ENCODE measurements at regions not wholly inside any gene's neighbourhood (a gene's known extent, or its start where the extent isn't known, plus 50 kb on each side); places are given as distances from the start of the nearest gene placed in this dataset.
A peak's percentile ranks its signal among the peaks of the same experiment; 100 is the strongest.
"Not testable (repeated sequence)": the region's sequence is repeated elsewhere in the genome, so short reads cannot be mapped to it uniquely, and the experiment has no call there.

DNA sequence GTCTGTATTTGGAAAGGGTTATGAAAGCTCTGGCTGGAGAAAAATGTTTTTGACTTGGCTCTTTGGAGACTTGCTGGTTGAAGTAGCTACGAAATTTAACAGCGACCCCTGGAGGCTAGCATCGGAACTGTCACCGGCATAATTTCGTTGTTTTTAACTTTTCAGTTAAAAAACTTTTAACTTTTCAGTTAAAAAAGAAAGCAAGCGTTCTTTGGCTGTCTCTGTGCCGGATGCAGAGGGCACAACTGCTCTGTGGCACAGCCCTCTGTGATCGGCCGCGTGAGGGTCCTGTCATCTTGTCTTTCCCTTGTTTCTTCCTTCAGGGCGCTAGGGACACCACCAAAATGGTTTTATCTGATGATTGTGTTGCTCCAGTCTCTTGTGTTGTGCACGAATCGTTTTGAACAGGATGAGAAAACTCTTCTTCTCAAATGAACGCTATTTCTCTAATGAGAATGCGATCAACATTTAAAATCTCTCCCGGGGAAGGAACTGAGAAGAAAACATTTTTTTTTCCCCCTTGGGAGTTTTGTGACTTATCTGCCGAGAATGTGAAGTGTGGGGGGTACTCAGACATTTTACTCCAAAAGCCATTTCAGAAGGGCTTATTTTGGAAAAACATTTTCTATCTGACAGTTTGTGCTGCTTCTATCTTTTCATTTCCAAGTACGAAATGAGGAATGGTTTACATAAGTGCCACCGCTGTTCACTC is 57.1 kb downstream of the ADCYAP1 start:
- H3K4me3 Mint-ChIP-seq, result no peak overlapping the region
- ChIA-PET CTCF (interaction anchor here (0.7 to 1.6 kb wide), 11 partner anchors 9 to 291 kb away, joined by 3 to 16 read pairs (median 3); no protein-coding TSS in a partner anchor), POLR2A (no interaction called here)
- no peak overlapping the region for H3K27ac Mint-ChIP-seq
- no peaks in the 10 kb centered on the region for H3K9me3 Mint-ChIP-seq
- DNase-seq, result peak; percentile 45
- peaks cover 19% of the 10 kb centered on the region for H3K27me3 Mint-ChIP-seq
- H3K4me1 Mint-ChIP-seq, result no peaks in the 10 kb centered on the region
- no peaks in the 10 kb centered on the region for H3K36me3 Mint-ChIP-seq (ENCODE audit: low read depth)

DNA sequence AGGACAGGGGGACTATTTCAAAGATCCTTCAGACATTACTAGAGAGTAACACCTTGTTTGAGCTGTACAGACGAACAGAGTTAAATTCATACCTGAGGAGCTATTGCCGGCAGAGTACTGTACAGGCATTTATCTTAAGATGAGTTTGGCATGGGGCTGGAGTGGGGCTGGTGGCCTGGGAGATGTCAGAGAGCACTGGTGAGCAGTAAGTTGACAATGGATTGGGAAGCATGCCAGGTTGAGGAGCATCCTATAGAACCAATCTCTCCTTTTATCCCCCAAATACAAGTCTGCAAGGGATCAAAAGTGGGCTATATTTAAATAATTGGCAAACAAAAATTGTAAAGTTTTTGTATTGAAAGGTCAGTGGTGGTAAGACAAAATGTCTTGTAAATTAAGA is 58.6 kb downstream of the ADCYAP1 start:
- H3K36me3 Mint-ChIP-seq (ENCODE audit: low read depth), result no peaks in the 10 kb centered on the region
- ChIA-PET POLR2A (no interaction called here), CTCF (interaction anchor here (1.2 to 1.5 kb wide), 2 partner anchors 16 to 38 kb away, joined by 3 read pairs; no protein-coding TSS in a partner anchor)
- H3K27ac Mint-ChIP-seq, result no peak overlapping the region
- H3K27me3 Mint-ChIP-seq, result peaks cover 19% of the 10 kb centered on the region
- no peaks in the 10 kb centered on the region for H3K4me1 Mint-ChIP-seq
- no peaks in the 10 kb centered on the region for H3K9me3 Mint-ChIP-seq
- DNase-seq, result no peak
- H3K4me3 Mint-ChIP-seq, result no peak overlapping the region

DNA sequence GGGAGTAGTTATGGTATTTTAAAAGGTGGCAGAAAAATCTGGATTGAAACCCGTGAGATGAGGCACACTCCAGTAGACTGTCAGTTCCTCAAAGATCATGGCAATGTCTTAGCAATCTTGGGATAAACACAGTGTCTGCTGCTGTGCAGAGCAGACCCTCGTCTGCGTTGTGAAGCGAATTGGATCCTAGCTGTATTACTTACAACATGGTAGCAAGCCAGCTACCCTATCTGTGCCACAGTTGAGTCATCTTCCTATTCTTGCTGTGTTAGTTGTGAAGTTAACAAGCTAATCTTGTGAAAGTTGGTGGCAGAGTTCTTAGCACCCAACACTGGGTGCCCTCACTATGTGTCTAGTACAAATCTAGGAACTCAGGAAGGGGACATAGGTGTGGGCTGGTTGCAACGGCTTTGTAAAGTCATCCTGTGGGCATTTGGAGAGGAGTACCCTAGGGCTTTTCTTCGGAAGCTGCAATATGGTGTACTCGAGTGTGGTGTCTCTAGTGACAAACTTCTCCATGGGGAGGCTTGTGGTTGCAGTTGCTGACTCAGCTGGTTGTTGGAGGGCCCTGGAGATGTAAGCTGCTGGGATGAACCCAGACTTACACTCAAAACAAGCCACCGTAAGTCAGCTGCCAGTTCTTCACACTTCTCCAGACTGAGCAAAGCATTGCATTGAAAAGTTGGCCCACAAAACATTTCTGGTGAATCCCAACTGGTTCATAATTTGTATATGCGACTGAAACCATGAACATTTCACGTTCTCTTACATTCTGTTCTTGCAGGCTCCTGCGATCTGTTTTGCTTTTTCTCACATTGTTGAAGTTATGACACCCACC is 61.5 kb downstream of the ADCYAP1 start:
- ChIA-PET POLR2A (no interaction called here), CTCF (interaction anchor here (0.6 kb wide), 1 partner anchor 1357 kb away, joined by 3 read pairs; no protein-coding TSS in a partner anchor)
- Mint-ChIP-seq H3K4me1 (no peaks in the 10 kb centered on the region), H3K9me3 (no peaks in the 10 kb centered on the region), H3K36me3 (ENCODE audit: low read depth) (no peaks in the 10 kb centered on the region), H3K27ac (no peak overlapping the region), H3K4me3 (no peak overlapping the region), H3K27me3 (peaks cover 17% of the 10 kb centered on the region)
- DNase-seq, result no peak

DNA sequence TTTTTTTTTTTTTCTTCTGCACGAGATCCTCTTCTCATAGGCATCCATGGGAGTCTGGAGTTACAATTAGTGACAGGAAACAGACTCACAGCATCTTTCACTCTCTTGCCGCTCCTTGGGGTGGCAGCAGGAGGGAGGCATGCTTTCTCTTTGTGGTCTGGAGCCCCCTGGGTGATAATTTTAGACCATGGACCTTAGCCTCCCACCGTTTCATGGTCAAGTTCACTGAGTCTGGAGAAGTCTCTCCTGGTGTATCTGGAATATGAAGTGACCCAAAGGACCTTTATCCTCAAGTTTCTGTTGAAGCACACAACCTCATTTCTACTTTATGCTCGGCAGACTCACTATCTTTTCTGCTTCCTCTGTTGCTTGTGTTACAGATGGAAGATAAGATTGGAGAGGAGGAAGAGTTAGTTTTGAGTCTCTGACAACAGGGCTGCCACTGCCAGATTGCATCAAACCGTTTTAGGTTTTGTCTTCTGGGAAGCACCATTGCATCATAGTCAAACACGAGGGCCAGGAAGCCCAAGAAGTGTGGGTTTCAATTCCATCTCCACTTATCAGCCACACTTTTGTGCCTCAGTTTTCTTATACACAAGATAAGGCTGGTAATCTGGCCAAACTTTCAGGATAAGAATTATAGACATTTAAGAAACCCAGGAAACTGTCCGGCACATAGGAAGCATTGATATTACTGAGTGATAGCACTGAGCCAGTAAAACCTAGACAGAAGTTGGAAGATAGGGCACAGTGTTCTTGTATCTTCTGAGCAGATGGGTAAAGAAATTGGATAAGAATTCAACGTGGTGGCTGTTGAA is 62.3 kb downstream of the ADCYAP1 start:
- H3K4me1 Mint-ChIP-seq, result no peaks in the 10 kb centered on the region
- H3K27me3 Mint-ChIP-seq, result peaks cover 11% of the 10 kb centered on the region
- no peaks in the 10 kb centered on the region for H3K9me3 Mint-ChIP-seq
- no peak overlapping the region for H3K4me3 Mint-ChIP-seq
- POLR2A ChIA-PET, result no interaction called here
- H3K36me3 Mint-ChIP-seq (ENCODE audit: low read depth), result no peaks in the 10 kb centered on the region
- no peak overlapping the region for H3K27ac Mint-ChIP-seq
- no peak for DNase-seq
- CTCF ChIA-PET, result no interaction called here

DNA sequence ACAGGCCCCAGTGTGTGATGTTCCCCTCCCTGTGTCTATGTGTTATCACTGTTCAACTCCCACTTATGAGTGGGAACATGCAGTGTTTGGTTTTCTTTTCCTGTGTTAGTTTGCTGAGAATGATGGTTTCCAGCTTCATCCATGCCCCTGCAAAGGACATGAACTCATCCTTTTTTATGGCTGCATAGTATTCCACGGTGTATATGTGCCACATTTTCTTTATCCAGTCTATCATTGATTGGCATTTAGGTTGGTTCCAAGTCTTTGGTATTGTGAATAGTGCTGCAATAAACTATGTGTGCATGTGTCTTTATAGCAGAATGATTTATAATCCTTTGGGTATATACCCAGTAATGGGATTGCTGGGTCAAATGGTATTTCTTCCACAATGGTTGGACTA is 64.2 kb downstream of the ADCYAP1 start:
- H3K4me3 Mint-ChIP-seq; H3K4me1 Mint-ChIP-seq; CTCF ChIA-PET; H3K27ac Mint-ChIP-seq; DNase-seq; POLR2A ChIA-PET; H3K27me3 Mint-ChIP-seq; H3K36me3 Mint-ChIP-seq (ENCODE audit: low read depth); H3K9me3 Mint-ChIP-seq: not testable (repeated sequence)

DNA sequence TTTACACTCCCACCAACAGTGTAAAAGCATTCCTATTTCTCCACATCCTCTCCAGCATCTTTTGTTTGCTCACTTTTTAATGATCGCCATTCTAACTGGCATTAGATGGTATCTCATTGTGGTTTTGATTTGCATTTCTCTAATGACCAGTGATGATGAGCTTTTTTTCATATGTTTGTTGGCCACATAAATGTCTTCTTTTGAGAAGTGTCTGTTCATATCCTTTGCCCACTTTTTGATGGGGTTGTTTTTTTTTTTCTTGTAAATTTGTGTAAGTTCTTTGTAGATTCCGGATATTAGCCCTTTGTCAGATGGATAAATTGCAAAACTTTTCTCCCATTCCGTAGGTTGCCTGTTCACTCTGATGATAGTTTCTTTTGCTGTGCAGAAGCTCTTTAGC is 64.6 kb downstream of the ADCYAP1 start:
- DNase-seq; H3K4me1 Mint-ChIP-seq; H3K4me3 Mint-ChIP-seq; H3K36me3 Mint-ChIP-seq (ENCODE audit: low read depth); POLR2A ChIA-PET; H3K27me3 Mint-ChIP-seq; H3K9me3 Mint-ChIP-seq; H3K27ac Mint-ChIP-seq; CTCF ChIA-PET: not testable (repeated sequence)

DNA sequence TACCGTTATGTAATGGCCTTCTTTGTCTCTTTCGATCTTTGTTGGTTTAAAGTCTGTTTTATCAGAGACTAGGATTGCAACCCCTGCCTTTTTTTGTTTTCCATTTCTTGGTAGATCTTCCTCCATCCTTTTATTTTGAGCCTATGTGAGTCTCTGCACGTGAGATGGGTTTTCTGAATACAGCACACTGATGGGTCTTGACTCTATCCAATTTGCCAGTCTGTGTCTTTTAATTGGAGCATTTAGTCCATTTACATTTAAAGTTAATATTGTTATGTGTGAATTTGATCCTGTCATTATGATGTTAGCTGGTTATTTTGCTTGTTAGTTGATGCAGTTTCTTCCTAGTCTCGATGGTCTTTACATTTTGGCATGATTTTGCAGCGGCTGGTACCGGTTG is 69.9 kb downstream of the ADCYAP1 start:
- H3K27ac Mint-ChIP-seq; H3K9me3 Mint-ChIP-seq; CTCF ChIA-PET; DNase-seq; H3K4me1 Mint-ChIP-seq; H3K4me3 Mint-ChIP-seq; H3K27me3 Mint-ChIP-seq; H3K36me3 Mint-ChIP-seq (ENCODE audit: low read depth); POLR2A ChIA-PET: not testable (repeated sequence)

DNA sequence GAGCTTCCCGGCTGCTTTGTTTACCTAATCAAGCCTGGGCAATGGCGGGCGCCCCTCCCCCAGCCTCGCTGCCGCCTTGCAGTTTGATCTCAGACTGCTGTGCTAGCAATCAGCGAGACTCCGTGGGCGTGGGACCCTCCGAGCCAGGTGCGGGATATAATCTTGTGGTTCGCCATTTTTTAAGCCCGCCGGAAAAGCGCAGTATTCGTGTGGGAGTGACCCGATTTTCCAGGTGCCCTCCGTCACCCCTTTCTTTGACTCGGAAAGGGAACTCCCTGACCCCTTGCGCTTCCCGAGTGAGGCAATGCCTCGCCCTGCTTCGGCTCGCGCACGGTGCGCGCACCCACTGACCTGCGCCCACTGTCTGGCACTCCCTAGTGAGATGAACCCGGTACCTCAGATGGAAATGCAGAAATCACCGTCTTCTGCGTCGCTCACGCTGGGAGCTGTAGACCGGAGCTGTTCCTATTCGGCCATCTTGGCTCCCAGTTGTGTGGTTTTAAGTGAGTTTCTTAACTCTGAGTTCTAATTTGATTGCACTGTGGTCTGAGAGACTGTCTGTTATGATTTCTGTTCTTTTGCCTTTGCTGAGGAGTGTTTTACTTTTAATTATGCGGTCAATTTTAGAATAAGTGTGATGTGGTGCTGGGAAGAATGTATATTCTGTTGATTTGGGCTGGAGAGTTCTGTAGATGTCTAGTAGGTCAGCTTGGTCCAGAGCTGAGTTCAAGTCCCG is 71.9 kb downstream of the ADCYAP1 start:
- H3K36me3 Mint-ChIP-seq (ENCODE audit: low read depth); H3K27me3 Mint-ChIP-seq; H3K9me3 Mint-ChIP-seq; H3K27ac Mint-ChIP-seq; H3K4me3 Mint-ChIP-seq; H3K4me1 Mint-ChIP-seq; DNase-seq; POLR2A ChIA-PET; CTCF ChIA-PET: not testable (repeated sequence)

DNA sequence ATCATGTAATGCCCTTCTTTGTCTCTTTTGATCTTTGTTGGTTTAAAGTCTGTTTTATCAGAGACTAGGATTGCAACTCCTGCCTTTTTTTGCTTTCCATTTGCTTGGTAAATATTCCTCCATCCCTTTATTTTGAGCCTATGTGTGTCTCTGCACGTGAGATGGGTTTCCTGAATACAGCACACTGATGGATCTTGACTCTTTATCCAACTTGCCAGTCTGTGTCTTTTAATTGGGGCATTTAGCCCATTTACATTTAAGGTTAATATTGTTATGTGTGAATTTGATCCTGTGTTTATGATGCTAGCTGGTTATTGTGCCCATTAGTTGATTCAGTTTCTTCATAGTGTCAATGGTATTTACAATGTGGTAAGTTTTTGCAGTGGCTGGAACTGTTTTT is 72.7 kb downstream of the ADCYAP1 start:
- DNase-seq; H3K4me3 Mint-ChIP-seq; H3K4me1 Mint-ChIP-seq; H3K27ac Mint-ChIP-seq; H3K36me3 Mint-ChIP-seq (ENCODE audit: low read depth); CTCF ChIA-PET; POLR2A ChIA-PET; H3K27me3 Mint-ChIP-seq; H3K9me3 Mint-ChIP-seq: not testable (repeated sequence)

DNA sequence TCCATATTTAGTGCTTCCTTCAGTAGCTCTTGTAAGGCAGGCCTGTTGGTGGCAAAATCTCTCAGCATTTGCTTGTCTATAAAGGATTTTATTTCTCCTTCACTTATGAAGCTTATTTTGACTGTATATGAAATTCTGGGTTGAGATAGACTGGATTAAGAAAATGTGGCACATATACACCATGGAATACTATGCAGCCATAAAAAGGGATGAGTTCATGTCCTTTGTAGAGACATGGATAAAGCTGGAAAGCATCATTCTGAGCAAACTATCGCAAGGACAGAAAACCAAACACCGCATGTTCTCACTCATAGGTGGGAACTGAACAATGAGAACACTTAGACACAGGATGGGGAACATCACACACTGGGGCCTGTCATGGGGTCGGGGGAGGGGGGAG is 73.1 kb downstream of the ADCYAP1 start:
- H3K27ac Mint-ChIP-seq; POLR2A ChIA-PET; H3K9me3 Mint-ChIP-seq; H3K4me1 Mint-ChIP-seq; H3K4me3 Mint-ChIP-seq; H3K36me3 Mint-ChIP-seq (ENCODE audit: low read depth); DNase-seq; H3K27me3 Mint-ChIP-seq; CTCF ChIA-PET: not testable (repeated sequence)

DNA sequence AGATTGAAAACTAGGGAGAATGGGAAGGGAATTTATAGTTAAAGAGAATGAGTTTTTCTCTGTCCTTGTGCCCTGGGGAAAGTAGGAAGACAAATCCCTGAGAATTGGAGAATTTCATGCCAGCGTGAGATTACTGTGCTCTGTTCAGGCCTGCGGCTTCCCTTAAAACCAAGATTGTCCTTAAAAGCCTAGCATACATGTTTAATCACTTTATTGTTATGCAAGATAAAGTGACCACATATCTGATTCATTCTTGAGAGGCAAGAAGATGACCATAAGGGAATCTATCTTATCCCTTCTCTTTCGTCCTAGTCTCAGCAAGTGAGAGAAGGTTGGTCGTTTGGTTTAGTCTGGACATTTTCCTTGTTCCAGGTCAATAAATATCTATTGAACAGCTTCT is 75.9 kb downstream of the ADCYAP1 start:
- H3K4me1 Mint-ChIP-seq, result no peaks in the 10 kb centered on the region
- H3K4me3 Mint-ChIP-seq, result no peak overlapping the region
- H3K9me3 Mint-ChIP-seq, result peaks cover 4% of the 10 kb centered on the region
- no peaks in the 10 kb centered on the region for H3K36me3 Mint-ChIP-seq (ENCODE audit: low read depth)
- POLR2A ChIA-PET, result no interaction called here
- no peaks in the 10 kb centered on the region for H3K27me3 Mint-ChIP-seq
- CTCF ChIA-PET, result no interaction called here
- no peak for DNase-seq
- no peak overlapping the region for H3K27ac Mint-ChIP-seq

DNA sequence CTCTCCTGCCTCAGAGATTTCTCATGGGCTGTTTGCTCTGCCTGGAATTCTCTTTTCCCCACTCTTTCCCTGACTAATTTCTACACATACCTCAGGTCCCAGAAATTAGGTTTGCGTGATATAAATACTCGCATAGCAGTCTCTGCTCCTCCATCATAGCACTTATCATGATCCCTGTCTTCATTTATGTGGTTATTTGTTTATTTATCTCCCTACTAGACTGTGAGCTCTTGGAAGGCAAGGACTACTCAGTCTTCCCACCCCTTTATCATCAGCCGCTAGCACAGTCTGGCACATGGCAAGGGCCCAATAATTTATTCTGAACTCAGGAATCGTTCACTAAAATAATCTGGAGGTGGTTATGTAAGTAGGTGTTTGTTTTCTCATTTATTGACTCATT is 79.3 kb downstream of the ADCYAP1 start:
- H3K27me3 Mint-ChIP-seq, result no peaks in the 10 kb centered on the region
- H3K4me3 Mint-ChIP-seq, result no peak overlapping the region
- CTCF ChIA-PET, result no interaction called here
- H3K9me3 Mint-ChIP-seq, result no peaks in the 10 kb centered on the region
- DNase-seq, result no peak
- no peak overlapping the region for H3K27ac Mint-ChIP-seq
- no peaks in the 10 kb centered on the region for H3K36me3 Mint-ChIP-seq (ENCODE audit: low read depth)
- POLR2A ChIA-PET, result no interaction called here
- H3K4me1 Mint-ChIP-seq, result no peaks in the 10 kb centered on the region

DNA sequence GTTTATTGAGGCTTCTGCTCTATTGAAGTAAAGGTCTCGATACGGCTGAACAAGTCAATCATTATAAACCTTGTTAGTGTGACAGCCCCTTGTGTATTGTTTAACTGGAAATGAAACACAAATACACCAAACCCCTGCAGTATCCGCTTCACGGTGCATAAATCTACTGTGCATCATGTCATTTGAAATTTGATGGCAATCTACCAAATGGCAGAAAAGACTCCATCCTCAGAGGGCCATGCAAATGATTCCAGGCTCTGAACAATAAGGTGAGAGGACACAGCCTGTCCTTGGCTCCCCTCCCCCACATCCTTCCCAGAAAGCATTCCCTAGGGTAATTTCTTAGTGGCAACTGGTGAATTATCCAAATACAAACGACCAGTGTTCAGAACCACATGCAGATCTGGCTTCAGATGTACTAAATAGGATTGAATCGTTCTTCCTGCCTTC is 80.6 kb downstream of the ADCYAP1 start:
- Mint-ChIP-seq H3K4me1 (no peaks in the 10 kb centered on the region), H3K27me3 (no peaks in the 10 kb centered on the region), H3K4me3 (no peak overlapping the region), H3K9me3 (no peaks in the 10 kb centered on the region), H3K27ac (no peak overlapping the region), H3K36me3 (ENCODE audit: low read depth) (no peaks in the 10 kb centered on the region)
- no peak for DNase-seq
- CTCF ChIA-PET, result no interaction called here
- POLR2A ChIA-PET, result no interaction called here

Measured in activated CD4-positive, alpha-beta memory T cell treated with anti-CD3 and anti-CD28 coated beads, Interleukin-2, amount 10 ng/mL, durations not matched to agents 7 days and 5 days (primary cell).